ENCODE measurements at regions not wholly inside any gene's neighbourhood (a gene's known extent, or its start where the extent isn't known, plus 50 kb on each side); places are given as distances from the start of the nearest gene placed in this dataset.

GRCh38 chr22:35174401-35175038, 82.8 kb upstream of the HMGXB4 start (continued):
- TF ChIP-seq REST (IDR thresholded peaks at IDR 0.05; ENCODE audit: unreplicated experiment): no peak
- no peak for TF ChIP-seq CREB1 (CRISPR knock-in tag; IDR thresholded peaks at IDR 0.05; ENCODE audit: low read depth)
- TF ChIP-seq CTCF (conservative IDR thresholded peaks at IDR 0.05; ENCODE audit: low read depth in 2 of 2): no peak
- no peak for TF ChIP-seq ZNF114 (CRISPR knock-in tag; IDR thresholded peaks at IDR 0.05)
- TF ChIP-seq EZH2 (IDR thresholded peaks at IDR 0.05; ENCODE audit: low read depth, unreplicated experiment): no peak

- H3F3A ChIP-seq (replicated peaks; ENCODE audit: low read depth): no peaks in the 10 kb centered on the region
- Mint-ChIP-seq H3K9me3 (peaks cover 5% of the 10 kb centered on the region; the same call in 2 of the 3 replicates), H3K4me3 (no peak overlapping the region), H3K27me3 (ENCODE audit: insufficient read depth, low read depth, poor library complexity) (peaks cover 5% of the 10 kb centered on the region), H3K27ac (no peak overlapping the region), H3K36me3 (ENCODE audit: low read depth) (no peaks in the 10 kb centered on the region; the same call in 2 of the 3 replicates), H3K4me1 (peaks cover 4% of the 10 kb centered on the region; the same call in 2 of the 3 replicates)
- no peak for DNase-seq (ENCODE audit: low spot score)
- H3K36me3 ChIP-seq (ENCODE audit: insufficient read depth): no peaks in the 10 kb centered on the region
- H3K4me1 ChIP-seq (ENCODE audit: insufficient read depth): 0 out of 2 replicates have a peak, but pooled peaks cover 3% of the 10 kb centered on the region
- 0 out of 2 replicates have a peak, but pooled peaks cover 3% of the 10 kb centered on the region for H3K9me2 ChIP-seq (ENCODE audit: insufficient read depth)
- no peak for ATAC-seq
- no peak overlapping the region for H3K4me2 ChIP-seq
- H3K79me2 ChIP-seq (replicated peaks; ENCODE audit: insufficient read depth): no peaks in the 10 kb centered on the region
- H3K4me3 ChIP-seq: no peak overlapping the region
- no peak overlapping the region for H2AFZ ChIP-seq
- no peaks in the 10 kb centered on the region for H4K20me1 ChIP-seq (replicated peaks; ENCODE audit: insufficient read depth)
- H3K27ac ChIP-seq (ENCODE audit: low read depth): no peak overlapping the region
- H3K27me3 ChIP-seq (ENCODE audit: insufficient read depth): no peaks in the 10 kb centered on the region
- TF ChIP-seq POLR2AphosphoS5 (IDR thresholded peaks at IDR 0.05; ENCODE audit: low read depth): no peak
- no peak for TF ChIP-seq CTCF (conservative IDR thresholded peaks at IDR 0.05; ENCODE audit: low read depth in 2 of 2)
- TF ChIP-seq ZNF331 (CRISPR knock-in tag; IDR thresholded peaks at IDR 0.05; ENCODE audit: low read depth): no peak
- no peak for TF ChIP-seq JUNB (IDR thresholded peaks at IDR 0.05; ENCODE audit: unreplicated experiment)
- TF ChIP-seq STAT1 (IDR thresholded peaks at IDR 0.05; ENCODE audit: unreplicated experiment): no peak
- no peak for TF ChIP-seq ETS1 (IDR thresholded peaks at IDR 0.05)
- no peak for TF ChIP-seq ZNF114 (CRISPR knock-in tag; IDR thresholded peaks at IDR 0.05)
Observed at GRCh38 chr22:35175392-35175791, 81.9 kb upstream of the HMGXB4 start.
